Fibroblast of skin of back (primary cell): ENCODE measurements at regions not wholly inside any gene's neighbourhood (a gene's known extent, or its start where the extent isn't known, plus 50 kb on each side); places are given as distances from the start of the nearest gene placed in this dataset.

Experiments
- DNase-seq: peaks from one replicate; pipeline ENCODE4 v3.0.0-alpha.2; 2013

GRCh38 chr16:5502944-5503343 is 405.3 kb upstream of the EEF2KMT start:
- DNase-seq = no peak

GRCh38 chr16:5502467-5502869 is 404.9 kb upstream of the EEF2KMT start:
- no peak for DNase-seq

DNA sequence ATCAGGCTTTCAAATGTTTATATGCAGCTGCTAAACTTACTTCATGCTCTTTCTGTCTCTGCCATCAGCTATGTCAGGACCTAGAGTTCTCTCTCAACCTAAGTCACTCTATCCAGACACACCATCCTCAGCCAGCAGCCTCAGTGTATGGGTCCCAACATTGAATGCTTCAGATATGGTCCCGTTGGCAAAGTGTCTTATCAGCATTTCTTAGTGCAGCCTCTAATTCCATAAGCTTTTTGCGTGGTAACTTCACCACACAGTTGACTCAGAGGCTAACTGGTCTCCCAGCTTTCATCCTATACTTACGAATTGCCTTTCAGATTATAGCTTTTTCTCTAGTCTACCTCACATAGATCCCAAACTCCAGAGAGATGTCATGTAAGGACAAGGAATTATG is 402.9 kb upstream of the EEF2KMT start:
- no peak for DNase-seq

DNA sequence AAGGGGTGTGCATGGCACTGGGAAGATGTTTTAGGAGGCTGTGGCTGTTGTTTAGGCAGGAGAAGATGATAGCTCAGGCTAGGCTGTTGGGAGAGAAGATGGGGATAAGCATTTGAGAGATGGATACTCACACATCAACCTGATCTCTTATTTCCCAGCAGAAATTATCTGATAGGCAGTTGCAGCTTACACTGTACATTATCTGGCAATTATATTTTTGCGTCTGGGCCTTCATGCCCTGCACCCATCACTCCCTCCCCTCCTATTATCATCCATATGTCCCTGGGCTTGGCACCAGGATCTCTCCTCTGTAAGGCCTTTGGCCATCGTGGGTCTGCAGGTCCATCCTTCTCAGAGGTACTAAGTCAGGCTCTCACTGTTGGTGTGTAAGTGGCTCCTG is 401.0 kb upstream of the EEF2KMT start:
- DNase-seq = no peak

DNA sequence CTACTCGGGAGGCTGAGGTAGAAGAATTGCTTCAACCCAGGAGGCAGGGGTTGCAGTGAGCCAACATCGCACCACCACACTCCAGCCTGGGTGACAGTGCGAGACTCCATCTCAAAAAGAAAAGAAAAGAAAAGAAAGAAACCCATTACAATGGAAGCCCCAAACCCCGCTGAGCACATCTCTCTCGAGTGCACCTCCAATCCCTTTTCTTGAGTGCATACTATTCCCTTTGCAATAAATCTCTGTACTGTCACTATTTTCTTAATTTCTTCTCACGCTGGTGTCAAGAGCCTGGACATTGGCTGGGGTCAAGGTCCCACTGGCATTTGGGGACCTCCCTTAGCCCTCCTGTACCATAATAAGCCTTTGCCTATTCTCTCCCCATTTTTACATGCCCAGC is 398.4 kb upstream of the EEF2KMT start:
- DNase-seq = no peak

GRCh38 chr16:5490499-5490898 is 392.9 kb upstream of the EEF2KMT start:
- peak; percentile 16 for DNase-seq

GRCh38 chr16:5488581-5488980 is 391.0 kb upstream of the EEF2KMT start:
- no peak for DNase-seq

DNA sequence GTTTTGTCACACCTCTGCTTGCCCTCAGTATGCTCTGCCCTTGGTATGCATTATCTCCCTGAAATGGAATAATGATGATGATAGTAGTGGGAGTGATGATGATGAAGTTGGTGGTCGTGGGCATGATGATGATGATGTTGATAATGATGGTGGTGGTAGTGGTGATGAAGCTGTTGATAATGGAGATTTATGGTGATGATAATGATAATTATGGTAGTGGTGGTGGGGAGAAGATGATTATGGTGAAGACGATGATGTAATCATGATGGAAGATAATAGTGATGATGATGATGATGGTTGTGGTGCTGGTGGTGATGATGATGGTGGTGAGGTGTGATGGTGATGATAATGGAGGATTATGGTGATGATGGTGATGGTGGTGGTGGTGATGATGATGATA is 390.1 kb upstream of the EEF2KMT start:
- DNase-seq = no peak

DNA sequence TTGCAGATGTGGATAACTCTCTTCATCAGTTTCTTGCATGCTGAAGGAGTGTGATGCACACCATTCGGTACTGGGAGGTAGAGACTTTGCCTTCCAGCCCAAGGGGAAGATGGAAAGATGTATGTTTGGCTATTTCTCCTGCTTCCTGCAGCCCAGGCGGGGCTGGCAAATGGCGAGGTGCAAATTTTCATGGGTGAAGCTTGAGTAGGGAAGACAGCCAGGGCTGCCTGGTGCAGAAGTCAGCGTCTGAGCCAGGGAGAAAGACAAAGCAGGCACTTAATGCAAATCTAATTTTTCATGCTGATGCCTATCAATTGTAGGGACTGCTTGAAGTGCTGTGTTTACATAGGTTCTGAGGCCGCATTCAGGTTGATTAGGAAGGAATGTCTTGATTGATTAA is 384.7 kb upstream of the EEF2KMT start:
- DNase-seq = no peak

GRCh38 chr16:5480431-5481195 is 383.0 kb upstream of the EEF2KMT start:
- DNase-seq = no peak

DNA sequence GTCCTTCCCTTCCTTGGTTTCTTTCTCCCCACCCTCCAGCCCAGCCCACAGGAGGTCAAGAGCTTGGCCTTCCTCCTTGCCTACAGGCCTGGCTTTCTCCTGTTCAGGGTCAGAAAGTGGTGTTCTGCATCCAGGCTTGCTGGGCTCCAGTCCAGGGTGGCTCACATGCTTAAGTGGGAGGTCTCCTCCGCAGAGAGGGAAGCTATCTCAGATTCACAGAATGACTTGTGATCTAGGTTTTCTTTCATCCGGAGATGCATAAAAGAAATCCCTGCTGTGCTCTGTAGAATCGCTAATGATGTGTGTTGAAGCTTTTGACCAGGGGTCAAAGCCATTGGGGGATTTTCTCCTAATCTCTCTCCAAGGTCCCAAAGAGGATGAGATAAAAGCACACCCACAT is 382.3 kb upstream of the EEF2KMT start:
- DNase-seq = no peak

DNA sequence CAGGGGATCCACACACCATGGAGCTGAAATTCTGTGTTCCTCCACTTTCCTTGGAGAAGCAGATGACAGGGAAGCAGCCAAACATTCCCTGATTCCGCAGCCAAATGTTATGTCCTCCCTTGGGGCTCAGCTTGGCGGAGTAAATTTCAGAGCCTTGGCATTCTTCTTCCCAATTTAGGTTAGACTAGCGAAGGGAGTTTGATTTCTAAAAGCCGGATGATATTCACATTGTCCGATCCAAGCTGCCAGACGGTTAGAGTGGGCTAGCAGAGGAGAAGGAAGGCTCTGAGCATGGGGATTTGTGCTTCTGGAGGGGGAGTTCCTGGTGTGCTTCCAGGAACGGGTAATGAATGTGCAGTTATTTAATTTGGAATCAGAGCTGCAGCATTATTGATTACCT is 380.4 kb upstream of the EEF2KMT start:
- DNase-seq = peak; percentile 9

GRCh38 chr16:5477251-5477650 is 379.7 kb upstream of the EEF2KMT start:
- DNase-seq = no peak

GRCh38 chr16:5472552-5472951 is 375.0 kb upstream of the EEF2KMT start:
- no peak for DNase-seq

DNA sequence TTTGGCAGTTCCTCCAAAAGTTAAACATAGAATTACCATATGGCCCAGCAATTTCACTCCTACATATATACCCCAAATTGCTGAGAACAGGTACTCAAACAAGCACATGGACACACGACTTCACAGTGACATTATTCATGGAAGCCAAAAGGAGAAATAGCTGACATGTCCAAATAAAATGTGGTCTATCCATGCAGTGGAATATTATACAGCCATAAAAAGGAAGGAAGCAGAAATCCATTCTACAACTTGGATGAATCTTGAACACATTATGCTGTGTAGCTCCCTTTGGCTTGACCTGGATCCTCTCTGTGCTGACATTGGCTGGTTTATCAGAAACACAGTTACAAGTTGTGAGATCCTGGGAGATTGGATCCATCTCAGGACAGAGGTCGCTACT is 370.9 kb upstream of the EEF2KMT start:
- DNase-seq = no peak

DNA sequence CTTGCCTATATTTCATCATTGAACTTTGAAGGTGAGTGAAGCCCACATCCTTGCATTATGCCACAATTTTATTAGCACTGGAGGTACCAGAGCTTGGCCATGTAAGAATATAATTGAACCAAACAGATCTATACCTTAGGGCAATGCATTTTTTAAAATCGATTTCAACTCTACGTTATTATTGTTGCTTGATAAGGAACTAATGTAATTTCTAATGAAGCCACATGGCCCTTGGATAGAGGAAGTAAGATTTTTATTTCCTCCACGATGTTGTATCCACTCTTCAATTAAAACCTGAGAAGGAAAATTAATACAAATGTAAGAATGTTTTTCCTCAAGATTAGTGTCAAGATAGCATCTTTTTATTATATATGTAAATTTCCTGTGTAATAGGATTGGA is 370.0 kb upstream of the EEF2KMT start:
- DNase-seq = no peak

DNA sequence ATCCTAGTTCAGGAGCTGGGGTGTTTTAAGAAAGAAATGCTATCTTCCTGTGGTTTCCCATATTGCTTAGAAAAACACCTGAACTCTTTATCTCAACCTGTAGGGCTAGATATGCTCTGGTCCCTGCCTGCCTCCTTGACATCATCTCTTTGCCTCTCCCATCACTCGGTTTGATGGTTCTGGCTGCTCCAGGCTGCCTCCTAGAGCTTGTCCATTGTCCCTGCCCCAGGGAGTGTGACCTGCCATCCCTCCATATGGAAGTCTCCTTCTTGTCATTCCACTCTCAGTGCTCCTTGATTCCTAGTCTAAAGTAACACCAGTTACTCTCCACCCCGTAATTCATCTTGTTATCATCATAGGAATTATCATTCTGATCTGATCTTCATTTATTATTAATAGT is 369.0 kb upstream of the EEF2KMT start:
- no peak for DNase-seq

DNA sequence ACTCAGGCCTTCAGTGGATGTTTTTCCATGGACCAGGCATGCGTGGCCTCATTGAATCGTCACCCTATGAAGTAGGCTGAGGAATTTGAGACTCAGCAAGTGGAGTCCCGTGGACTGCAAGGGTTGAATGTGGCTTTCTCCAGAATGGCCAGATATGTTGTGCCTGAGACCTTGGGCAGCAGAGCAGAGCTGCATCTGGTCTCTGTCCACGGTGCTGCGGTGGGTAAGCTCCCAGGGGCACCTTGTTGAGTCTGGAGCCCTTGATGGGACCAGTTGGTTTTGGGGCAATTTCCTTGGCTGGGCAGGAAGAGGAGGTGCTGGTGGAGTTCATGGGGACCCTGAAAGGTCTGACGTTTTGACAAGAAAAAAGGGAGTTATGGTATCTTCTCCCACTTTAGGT is 368.1 kb upstream of the EEF2KMT start:
- DNase-seq = no peak

- no peak for DNase-seq
These were observed 366.2 kb upstream of the EEF2KMT start for GRCh38 chr16:5463820-5464219.

- DNase-seq = no peak
These were observed 364.0 kb upstream of the EEF2KMT start for GRCh38 chr16:5461574-5461973.

DNA sequence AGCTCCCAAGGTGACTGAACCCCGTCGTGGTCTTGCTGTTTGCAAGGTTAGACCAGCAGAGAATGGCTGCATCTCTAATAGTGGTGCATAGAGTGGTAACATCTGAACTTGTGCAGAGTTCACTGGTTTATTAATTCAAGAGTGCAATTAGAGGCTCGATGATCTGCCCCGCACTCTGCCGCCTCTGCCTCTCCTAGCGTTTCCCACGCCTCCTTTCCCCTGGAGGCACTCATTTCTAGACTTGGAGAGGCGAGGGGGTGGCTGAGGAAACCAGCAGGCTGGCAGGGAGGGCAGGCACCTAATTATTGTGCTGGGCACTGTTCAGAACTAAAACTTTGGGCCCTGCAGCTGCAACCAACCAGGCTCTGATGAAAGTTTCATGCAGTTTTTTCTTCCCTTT is 363.5 kb upstream of the EEF2KMT start:
- no peak for DNase-seq

DNA sequence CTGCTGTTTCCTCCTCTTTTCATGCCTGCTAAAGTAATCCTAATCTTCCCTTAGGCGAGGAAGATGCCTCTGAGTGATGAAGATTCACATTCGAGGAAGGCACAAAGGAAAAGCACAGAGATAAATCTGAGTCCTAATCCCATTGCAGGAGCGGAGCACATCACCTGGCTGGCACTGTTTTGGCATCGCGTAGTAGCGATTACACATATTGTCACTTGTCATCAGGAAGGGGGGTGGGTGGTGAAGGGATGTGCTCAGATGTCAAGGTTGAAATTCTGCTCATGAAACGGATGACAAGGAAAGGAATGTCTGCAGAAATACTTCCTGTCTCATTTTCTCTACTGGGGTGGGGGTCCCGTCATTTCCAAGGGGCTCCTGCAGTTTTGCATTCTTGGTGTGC is 363.1 kb upstream of the EEF2KMT start:
- DNase-seq = no peak

DNA sequence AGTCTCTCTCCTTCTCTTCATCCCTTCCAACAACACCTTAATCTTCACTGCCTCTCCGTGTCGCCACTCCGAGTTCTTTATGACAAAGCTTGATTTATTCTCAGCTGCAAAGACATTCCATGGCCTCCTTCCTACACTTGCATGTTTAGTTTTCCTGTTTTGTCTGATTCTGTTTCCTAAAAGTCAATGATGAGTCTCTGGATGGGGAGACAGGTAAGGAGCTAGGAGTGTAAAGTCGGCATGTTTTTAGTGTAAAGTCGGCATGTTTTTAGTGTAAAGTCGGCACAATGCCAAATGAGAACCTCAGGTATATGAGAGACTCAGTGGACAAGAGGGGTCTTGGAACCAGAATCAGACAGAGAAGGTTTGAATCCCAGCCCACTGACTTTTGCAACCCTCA is 362.3 kb upstream of the EEF2KMT start:
- DNase-seq = no peak

DNA sequence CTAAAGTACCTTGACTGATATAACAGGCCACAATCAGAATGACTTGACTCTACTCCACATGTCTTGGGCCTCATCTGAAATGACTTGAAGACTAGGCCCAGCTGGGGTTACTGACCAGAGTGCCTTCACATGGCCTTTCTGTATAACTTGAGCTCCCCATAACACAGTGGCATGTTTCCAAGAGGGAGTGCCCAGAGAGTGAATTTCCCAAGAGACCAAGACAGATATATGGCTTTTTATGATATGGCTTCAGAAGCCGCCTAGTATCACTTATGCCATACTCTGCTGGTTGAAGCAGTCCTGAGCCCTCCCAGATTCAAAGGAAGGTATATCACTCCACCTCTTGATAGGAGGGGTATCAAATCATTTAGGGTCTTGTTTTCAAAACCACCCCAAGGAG is 357.5 kb upstream of the EEF2KMT start:
- no peak for DNase-seq

DNA sequence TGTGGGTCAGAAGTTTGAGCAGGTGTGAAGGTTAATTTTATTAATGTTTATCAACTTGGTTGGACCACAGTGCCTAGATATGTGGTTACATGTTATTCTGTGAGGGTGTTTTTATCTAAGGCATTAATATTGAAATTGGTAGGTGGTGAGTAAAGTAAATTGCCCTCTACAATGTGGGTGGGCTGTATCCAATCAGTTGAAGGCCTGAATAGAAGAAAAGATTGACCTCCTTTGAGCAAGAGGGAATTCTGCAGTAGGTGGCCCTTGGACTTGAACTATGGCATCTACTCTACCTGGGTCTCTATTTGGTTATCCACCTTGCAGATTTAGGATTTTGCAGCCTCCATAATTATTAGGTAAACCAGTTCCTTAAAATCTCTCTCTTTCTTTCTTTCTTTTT is 356.8 kb upstream of the EEF2KMT start:
- DNase-seq = no peak
